Breast epithelium (tissue), 3 donors: ENCODE measurements at regions not wholly inside any gene's neighbourhood (a gene's known extent, or its start where the extent isn't known, plus 50 kb on each side); places are given as distances from the start of the nearest gene placed in this dataset.

Source experiments
- POLR2A ChIP-seq: fragments of 450-650 bp; IDR thresholded peaks from one replicate; pipeline ENCODE4 v1.6.1; 2016; ENCODE audit warnings: antibody characterized with exemption, mild to moderate bottlenecking, moderate library complexity
- POLR2AphosphoS5 ChIP-seq, 3 donors: sonication (generic); formaldehyde crosslinking; IDR thresholded peaks; one replicate each; pipeline ENCODE4 v1.6.1; 2017; ENCODE audit warnings: antibody characterized with exemption in 3 of 3
- TF ChIP-seq, protein P1 (sequence below), 3 donors: fragments of 450-650 bp; IDR thresholded peaks; one replicate each; pipeline ENCODE4 v1.5.1; 2016 to 2017; ENCODE audit warnings: antibody characterized with exemption in 3 of 3, mild to moderate bottlenecking in 3 of 3, moderate library complexity in 3 of 3

DNA sequence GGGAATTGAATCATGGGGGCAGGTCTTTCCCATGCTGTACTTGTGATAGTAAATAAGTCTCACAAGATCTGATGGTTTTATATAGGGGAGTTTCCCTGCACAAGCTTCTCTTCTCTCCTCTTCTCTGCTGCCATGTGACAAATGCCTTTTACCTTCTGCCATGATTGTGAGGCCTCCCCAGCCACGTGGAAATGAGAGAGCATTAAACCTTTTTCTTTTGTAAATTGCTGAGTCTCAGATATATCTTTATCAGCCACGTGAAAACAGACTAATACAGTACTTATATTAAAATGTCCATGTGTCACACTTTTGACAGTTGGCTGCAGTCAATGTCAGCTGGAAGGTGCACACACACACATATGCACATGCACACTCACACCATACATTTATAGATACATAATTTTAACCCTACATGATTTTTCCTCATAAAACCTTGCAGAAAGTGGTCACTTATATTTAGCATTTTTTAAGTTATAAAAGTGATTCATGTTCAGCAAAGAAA is 128.9 kb downstream of the OTOR start:
- TF ChIP-seq, protein P1, sequence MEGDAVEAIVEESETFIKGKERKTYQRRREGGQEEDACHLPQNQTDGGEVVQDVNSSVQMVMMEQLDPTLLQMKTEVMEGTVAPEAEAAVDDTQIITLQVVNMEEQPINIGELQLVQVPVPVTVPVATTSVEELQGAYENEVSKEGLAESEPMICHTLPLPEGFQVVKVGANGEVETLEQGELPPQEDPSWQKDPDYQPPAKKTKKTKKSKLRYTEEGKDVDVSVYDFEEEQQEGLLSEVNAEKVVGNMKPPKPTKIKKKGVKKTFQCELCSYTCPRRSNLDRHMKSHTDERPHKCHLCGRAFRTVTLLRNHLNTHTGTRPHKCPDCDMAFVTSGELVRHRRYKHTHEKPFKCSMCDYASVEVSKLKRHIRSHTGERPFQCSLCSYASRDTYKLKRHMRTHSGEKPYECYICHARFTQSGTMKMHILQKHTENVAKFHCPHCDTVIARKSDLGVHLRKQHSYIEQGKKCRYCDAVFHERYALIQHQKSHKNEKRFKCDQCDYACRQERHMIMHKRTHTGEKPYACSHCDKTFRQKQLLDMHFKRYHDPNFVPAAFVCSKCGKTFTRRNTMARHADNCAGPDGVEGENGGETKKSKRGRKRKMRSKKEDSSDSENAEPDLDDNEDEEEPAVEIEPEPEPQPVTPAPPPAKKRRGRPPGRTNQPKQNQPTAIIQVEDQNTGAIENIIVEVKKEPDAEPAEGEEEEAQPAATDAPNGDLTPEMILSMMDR (IDR thresholded peaks at IDR 0.05) = no peak
- TF ChIP-seq POLR2AphosphoS5 (IDR thresholded peaks at IDR 0.05) (no peak), POLR2A (no peak)
